GM18909 (cell line): ENCODE measurements at regions not wholly inside any gene's neighbourhood (a gene's known extent, or its start where the extent isn't known, plus 50 kb on each side); places are given as distances from the start of the nearest gene placed in this dataset.

Experiments used
- ATAC-seq: cut with Tn5 transposase; IDR thresholded peaks from one replicate; pipeline ENCODE4 v1.9.1; 2021; ENCODE audit warnings: mild to moderate bottlenecking; ENCODE audit not compliant: unreplicated experiment, poor library complexity

DNA sequence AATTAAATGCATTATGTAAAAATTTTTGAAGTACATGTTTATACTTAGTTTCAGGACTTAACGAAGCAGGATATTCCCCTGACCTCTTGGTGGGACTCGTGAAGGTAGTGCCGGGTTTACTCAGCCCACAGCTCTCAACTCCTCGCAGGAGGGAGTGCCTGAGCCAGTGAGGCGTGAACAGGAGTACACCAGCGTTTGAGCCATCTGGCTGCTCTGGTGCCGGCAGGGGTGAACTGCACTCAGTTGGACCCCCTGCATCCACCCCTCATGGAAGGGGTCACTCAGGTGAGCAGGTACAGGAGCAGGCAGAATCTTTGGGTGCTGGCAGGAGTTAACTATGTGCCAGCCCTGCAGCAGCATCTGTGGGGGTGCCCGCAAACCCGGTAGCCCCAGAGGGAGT, 625.1 kb upstream of the PCDH15 start:
- no peak for ATAC-seq

DNA sequence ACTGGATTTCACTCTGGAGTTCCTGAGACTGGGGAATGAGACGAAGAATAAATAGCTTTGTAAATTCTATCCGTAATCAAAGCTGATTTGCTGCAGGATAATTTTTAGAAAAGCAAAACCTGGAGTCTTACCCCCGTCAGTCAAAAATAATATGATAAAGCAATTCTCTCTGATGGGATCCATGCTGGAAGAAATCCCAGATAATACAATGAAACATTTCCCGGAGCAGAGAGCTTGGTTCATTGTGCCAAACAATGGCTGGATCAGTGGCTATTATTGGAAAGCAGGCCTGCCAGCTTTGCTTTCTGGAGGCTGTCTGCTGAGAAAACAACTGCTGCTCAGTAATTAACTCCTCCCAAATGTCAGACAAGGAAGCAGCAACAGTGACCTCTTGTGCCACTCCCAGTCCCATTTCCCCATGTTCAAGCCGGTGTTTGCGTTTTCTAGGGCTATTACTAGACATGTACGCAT, 609.4 kb upstream of the PCDH15 start:
- ATAC-seq, result no peak

DNA sequence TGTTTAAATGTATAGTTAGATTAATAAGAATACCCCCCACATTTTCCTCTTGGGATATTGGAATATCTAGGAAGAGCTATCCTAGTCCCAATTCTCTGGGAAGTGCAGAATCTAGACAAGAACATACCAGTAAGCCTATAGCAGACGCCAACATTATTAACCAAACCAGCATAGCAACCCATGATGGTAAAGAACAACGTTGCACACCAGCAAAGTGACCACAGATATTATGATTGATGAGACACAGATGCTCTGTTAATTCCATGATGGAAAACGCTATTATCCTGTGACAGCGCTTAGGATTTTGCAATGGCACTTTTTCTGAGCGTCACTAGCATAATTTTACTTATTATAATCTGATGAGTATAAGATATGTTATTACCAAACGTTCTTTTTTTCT, 603.1 kb upstream of the PCDH15 start:
- ATAC-seq, result no peak

DNA sequence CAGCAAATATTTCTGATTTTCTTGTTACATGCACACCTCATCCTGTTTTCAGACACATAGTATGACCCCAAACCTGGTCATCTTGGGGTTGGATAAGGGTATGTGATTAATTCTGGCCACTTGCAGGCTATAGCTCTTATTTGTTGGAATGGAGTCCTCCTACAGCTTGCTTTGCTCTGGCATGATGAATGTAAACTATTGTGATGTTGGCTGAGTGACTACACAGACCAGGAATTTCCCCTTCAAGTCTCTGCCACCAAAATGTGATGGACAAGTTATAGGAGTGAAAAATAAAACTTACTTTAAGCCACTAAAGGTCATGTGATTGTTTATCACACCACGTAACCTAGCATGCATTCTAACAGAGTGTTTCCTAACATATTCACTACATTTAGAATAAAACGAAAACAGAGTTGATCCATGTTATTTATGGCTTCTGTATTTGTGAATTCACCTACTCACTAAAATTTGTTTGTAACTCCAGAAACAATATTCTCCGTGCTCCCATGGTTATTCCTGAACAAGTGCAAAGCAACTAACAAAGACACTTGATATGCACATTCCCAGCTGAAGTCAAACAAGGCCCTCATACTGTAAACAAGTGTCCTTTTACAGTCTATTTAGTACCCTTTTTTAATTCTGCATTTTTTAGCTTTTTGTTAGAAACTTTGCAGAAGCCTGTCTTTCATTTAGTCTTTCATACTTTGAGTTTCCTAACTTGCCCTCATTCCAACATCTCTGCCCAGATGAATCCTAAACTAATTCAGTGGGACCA, 599.2 kb upstream of the PCDH15 start:
- no peak for ATAC-seq

DNA sequence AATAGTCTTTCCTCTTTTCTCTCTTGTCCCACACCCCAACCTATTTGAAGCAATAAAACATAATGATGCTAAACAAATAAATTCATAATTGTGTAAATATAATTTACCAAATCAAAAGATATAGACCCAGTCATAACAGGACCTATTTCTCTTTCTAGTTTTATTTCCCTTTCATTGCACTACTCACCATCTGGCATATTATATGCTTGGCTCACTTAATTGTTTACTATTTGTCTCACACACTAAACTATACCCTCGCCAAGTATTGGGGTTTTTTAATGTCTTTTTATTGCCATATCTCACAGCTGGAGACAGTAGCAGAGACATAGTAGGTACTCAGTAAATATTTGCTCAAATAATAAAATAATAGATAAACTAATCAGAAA, 597.5 kb upstream of the PCDH15 start:
- no peak for ATAC-seq

DNA sequence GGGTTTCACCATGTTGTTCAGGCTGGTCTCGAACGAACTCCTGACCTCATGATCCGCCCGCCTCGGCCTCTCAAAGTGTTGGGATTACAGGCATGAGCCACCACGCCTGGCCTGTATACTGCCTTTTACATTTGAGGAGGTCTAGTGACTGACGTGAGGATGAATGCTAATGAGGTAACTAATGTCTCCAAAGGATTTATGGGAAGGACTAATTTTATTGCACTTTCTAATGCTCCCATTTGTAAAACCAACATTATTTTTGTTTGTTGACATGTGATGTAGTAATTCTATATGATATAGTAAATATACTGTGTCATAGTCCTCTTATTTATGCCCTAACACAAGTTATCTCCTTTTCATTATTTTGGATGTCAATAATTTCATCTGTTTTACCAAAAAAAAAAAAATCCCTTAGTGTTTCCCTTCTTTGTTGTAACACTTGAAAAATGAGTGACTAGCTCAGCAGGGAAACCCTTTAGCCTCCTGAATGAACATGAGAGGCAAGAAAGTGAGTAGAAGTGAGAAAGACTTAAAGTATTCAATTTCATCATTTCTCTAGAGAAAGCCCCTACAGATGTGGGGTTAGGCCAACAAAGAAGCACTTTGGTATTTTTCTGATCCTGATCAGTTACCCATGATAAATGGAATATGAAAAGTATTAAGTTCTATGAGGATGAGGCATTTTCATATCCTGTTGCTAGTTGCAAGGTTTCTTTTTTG, 596.9 kb upstream of the PCDH15 start:
- no peak for ATAC-seq

DNA sequence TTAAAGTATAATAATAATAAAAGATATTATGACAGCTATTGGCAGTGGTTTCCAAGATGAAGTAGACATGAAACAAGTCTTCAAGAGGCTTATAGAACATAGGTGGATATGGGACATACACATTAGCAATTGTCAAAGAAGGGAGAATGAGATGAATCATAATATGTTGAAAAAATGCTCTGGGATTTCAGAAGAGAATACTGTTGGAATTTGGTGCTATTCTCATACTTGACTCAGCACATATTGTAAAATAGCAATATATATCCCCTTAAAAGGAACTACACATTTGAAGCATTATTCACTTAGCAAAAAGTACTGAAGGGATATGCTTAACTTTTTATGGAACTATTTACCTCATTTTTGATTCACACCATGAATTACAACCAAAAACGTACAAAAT, 577.2 kb upstream of the PCDH15 start:
- no peak for ATAC-seq

DNA sequence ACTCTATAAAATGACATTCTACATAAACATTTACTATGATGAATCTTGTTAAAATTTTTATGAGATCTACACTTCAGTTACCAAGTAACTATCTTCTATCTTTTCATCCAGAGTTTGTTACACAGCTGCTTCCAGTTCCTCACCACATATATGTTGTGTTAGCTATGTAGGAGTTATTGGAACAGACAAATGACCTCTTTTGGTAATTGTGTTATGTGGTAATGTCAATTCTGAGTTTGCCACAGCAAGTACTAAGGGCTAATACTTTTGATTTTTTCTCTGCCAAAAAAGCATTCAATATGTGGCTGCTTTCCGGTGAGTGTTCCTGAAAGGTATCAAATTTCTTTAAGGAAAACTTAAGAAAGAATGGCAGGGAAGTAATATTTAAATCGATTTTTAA, 573.9 kb upstream of the PCDH15 start:
- no peak for ATAC-seq

DNA sequence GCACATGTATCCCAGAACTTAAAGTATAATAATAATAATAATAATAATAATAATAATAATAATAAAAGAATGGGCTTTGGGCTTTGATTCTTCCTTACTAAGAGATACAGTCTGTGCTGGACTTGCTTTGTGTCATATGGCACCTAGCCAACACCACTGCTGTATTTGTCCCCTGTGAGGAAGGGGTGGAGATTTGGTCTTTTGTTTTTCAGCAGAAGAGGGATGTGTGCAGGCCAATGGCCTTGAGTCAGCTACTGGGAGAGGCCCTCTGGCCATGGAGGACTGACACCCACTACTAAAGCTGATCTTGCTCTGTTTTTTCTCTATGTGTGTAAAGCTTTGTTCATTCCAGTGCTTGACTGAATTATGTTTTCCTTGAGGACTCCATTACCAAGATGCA, 573.0 kb upstream of the PCDH15 start:
- no peak for ATAC-seq

DNA sequence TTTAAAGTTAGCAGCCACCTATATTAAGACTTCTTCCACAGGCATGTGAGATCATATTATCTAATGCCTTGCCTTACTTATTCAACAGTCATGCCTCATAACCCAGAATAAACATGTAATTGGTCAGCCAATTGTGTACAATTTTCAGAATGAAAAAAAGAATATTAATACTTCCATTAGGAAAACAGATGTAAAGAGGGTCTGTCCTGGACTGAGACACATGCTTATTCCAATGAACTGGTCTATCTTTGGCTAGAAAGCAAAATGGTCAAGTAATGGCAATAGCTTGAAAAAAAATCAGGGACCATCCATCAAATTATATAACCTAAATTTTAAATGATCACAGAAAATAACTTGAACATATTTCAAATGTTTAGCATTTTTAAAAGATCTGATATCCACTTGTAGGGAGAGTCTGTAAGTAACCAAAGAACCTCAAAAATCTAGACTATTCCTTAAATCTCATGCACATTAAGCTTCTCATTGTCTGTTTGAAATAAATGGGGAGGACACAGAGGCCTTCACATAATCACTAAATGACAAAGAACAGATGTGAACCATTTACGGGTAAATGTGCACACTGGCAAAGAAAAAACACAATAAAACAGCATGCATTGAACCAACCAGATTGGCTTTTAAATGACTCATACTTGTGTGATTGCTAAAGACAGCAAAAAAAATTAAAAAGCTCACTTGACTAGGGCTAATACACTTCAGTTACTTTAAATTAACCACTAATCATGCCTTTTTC, 568.8 kb upstream of the PCDH15 start:
- no peak for ATAC-seq

DNA sequence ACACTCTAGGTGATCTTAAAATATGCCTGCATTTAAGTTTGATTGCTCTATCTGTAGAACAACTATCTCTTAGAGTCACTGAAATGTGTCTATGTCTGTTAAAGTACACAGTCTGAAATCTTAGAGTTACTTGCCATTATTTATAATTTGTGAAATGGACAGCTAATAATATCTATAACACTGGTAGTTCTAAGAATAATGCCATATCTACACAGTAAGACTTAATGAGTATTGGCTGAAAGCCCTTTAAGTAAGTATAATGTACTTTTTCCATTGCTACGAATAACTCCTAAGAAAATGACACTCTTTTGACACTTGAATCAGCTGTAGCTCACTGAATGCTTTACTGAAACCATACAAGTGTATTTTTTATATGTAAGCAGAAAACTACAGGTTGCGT, 567.4 kb upstream of the PCDH15 start:
- ATAC-seq, result no peak

DNA sequence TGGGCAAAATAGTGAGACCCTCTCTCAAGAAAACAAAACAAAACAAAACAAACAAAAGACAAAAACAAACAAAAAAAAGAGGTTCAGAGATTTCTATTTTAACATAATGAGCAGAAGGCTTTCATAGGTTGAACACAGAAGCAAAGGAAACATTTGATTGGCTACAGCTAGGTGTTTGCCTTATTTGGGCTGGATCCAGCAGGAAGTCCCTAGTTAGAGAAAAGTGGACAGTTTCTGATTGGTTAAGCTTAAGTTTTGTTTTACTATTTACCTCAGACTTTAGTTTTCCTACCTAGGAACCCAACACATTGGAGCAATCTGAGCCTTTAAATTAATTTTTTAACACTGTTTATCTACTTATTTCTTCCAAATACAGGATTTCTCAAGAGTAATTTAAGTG, 566.5 kb upstream of the PCDH15 start:
- ATAC-seq, result no peak

DNA sequence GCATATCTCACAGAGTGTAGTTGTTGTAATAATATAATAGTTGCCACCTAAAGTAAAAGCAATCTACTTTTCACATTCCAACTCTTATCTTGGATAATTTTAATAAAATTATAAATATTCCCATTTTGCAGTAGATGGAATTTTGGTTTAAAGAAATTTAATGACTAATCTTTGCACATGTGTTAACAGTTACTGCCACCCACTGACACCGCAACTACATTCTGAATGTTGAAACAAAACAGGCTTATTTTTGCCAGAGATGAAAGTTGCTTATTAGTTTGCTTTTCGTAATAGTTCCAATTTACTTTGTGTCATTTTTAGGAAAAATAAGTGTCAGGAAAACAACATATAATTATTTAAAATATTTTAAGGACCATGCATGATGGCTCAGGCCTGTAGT, 557.5 kb upstream of the PCDH15 start:
- no peak for ATAC-seq

DNA sequence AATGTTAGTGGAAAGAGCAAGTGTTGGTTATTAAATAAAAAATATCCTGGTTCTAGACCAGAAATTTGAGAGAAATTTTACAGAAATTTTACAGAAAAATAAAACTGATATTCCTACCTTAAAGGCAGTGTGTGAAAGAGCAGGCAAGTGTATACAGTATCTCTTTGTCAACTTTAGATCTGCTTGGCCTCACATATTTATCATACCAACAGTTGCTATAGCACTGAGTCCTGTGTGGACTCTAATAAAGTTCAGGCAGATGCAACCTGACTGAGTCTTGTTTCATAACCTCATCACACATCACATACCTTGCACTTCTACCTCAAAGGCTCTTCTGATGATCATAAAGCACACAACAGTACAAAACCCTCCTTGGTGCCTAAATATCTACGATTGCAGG, 552.4 kb upstream of the PCDH15 start:
- no peak for ATAC-seq

DNA sequence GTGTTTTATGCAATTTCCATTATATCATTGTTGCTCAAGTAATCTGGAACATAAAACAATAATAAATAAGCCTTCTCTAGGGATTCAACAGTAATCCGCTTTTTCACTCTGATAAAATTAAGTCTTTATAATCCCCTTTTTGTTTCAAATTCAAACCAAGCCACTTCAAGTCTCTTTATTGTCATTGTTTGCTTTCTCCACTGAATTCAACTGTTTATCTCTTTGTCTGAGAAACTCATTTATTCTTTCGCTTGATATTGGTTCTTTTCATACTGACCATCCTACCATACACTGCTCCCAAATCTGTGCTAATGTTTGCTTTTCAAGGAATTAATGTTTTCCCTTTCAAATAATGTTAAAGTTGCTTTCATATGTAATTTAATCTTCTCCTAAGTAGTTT, 550.4 kb upstream of the PCDH15 start:
- ATAC-seq, result no peak

DNA sequence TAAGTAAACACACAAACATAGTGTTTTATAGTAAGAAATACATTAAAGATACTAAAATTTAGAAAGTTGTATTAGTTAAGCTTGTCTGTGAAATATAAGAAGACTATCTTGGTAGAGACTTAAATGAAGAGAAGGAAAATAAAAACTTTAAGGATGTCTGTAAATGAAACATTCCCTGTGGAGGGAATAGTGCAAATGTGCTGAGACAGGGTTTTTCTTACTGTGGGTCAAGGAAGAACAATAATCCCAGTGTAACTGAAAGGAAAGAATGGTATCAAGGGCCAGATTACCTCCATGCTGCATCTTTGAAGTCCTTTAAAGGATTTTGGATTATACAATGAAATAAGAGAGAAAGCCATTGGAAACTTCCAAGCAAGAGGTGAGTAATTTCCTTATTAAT, 547.5 kb upstream of the PCDH15 start:
- ATAC-seq, result no peak

DNA sequence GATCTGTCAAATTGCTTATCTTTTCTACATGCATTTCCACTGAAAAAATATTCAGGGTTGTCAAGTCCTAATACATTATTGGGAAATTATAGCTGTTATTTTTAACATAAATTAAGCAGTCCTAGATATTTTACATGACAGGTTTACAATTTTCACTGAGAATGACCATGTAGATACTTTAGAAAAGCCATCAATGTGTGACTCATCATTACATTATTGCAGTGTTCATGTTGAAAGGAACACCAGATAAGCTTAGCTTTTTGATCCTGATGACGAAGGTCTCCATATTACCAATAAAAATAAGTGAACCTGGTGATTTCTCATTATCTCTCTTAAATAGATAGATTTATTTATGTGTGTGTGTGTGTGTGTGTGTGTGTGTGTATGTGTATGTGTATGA, 529.5 kb upstream of the PCDH15 start:
- ATAC-seq, result no peak

DNA sequence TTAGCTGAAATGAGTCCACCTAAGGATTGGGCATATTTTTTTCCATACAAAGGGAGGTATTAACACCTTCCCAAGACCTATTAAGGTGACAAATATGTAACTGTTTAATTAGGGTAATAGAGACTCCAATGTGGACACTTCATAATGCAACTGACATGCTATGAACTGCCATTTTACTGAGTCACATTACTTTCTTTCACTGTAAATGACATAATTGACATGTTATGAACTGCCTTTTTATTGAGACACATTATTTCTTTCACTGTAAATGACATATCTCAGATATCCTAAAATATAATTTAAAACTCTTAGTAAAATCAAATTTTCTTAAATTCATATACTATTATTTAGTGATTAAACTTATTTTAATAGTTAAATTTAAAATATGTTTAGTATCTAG, 528.8 kb upstream of the PCDH15 start:
- no peak for ATAC-seq

DNA sequence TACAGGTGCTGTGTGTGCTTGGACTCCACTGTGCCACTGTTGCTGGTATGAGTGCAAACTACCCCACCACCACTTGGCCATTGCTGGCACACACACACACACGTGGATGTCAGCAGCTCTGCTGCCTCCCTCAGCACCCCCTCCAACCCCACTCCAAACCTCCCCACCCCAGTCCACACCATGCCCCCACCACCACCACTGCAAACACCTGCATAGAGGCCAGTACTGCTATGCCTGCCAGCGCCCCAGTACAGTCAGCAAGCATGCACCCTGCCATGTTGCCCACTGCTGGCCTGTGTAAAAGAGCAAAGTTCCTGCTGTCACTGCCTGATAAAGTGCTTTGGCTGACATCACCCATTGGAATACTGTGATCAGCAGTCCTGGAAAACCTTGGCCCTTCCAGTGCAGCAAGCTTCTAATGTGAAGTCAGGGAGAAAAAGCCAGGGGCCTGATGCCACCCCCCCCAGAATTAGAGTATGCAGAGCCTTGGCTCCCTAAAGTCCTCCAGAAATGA, 519.2 kb upstream of the PCDH15 start:
- ATAC-seq, result no peak

DNA sequence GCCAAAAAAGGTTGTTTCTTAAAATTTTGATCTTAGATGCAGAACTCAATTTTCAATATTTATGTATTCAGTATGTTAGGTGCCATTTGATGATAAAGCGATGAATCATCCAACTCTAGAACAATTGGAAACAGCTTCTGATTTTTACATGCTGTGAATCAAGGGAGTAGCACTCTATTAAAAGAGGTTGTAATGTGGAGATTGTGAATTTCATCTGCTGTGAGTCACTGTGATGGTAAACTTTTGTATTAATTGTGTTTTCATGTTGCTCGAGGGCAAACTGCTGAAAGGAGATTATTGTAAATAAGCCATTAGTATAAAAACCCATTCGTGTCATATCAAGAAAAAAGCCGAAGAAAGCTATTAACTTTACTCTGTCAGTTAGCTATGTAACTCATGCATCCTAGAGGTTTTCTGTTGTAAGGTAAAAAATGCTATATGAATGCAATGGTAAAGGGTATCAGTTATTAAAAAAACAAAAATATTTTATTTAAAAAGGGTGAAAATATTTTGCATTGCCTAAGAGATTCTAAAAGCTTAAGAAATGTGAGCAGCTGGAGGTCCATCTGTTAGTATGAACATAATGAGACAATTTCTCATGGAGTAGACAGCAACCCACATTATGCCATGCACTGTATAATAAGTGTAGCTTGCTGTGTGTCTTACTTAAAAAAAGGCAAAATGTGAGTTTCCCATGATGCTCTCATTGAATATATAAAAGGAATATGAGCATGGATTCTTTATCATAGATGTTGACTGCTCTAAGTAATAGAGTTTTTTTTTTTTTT, 511.0 kb upstream of the PCDH15 start:
- no peak for ATAC-seq
